ENCODE measurements at regions not wholly inside any gene's neighbourhood (a gene's known extent, or its start where the extent isn't known, plus 50 kb on each side); places are given as distances from the start of the nearest gene placed in this dataset.

DNA sequence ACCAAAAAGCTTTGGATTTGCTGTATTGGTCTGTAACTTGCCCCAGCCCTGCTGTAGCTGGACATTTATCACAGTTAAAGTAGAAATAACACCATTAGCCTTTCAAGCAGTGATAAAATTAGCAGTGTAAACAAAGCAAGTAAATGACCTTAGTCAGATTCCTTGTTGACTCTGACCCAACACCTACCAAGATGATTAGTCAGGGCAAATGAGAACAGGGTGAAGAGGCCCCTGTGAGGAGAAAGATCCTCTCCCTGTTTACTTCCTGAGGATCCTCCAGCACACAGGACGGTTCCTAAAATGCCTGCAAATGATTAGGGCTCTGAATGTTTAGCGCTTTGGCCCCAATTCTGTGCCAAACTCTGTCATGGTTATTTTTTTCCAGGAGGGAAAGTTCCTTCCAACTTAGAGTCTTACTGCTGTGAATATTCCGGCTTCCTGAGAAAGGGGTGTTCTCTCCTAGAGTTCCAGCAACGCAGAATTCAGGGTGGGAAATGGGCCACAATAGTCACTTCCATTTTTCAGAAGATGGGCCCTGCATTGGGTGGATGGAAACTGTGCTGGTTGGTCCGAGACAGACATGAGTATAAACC lies 259.0 kb upstream of the MYOCD start:
- no peak overlapping the region for H3K4me2 ChIP-seq (ENCODE audit: insufficient read depth, insufficient read length, low read length)
- no peaks in the 10 kb centered on the region for H3K4me1 ChIP-seq (ENCODE audit: insufficient read depth, low read length)
- H3K14ac ChIP-seq (ENCODE audit: insufficient read depth, low read length): no peak overlapping the region
- no peak overlapping the region for H2BK12ac ChIP-seq (ENCODE audit: insufficient read length, low read depth, low read length)
- no peak for DNase-seq
- H3K23ac ChIP-seq (ENCODE audit: insufficient read length, low read depth, low read length): no peak overlapping the region
- Mint-ChIP-seq H3K36me3 (ENCODE audit: insufficient read depth in 1 of 3, low read depth in 3 of 3) (no peaks in the 10 kb centered on the region), H3K4me1 (no peaks in the 10 kb centered on the region), H3K27ac (no peak overlapping the region), H3K27me3 (ENCODE audit: low read depth) (no peaks in the 10 kb centered on the region), H3K9me3 (no peaks in the 10 kb centered on the region; a peak in 1 of 5 replicates), H3K4me3 (no peak overlapping the region)
- H2BK20ac ChIP-seq (ENCODE audit: low read depth, low read length, poor library complexity, severe bottlenecking): no peak overlapping the region
- no peaks in the 10 kb centered on the region for H4K20me1 ChIP-seq (ENCODE audit: control insufficient read depth, insufficient read depth, insufficient read length)
- no peak overlapping the region for H4K8ac ChIP-seq (replicated peaks; ENCODE audit: insufficient read length, low read depth, low read length)
- no peak overlapping the region for H3K18ac ChIP-seq (ENCODE audit: insufficient read length, low read depth, low read length)
- no peak overlapping the region for H3K4ac ChIP-seq (ENCODE audit: low read depth, low read length)
- H3K79me1 ChIP-seq (ENCODE audit: insufficient read depth, low read depth, low read length, poor library complexity, severe bottlenecking): no peaks in the 10 kb centered on the region
- H3T11ph ChIP-seq (ENCODE audit: low read length): no peak overlapping the region
- no peaks in the 10 kb centered on the region for H3K9me3 ChIP-seq (ENCODE audit: control insufficient read depth, low read depth, low read length)
- no peak overlapping the region for H2AFZ ChIP-seq (ENCODE audit: low read length)
- TF ChIP-seq, protein P1, sequence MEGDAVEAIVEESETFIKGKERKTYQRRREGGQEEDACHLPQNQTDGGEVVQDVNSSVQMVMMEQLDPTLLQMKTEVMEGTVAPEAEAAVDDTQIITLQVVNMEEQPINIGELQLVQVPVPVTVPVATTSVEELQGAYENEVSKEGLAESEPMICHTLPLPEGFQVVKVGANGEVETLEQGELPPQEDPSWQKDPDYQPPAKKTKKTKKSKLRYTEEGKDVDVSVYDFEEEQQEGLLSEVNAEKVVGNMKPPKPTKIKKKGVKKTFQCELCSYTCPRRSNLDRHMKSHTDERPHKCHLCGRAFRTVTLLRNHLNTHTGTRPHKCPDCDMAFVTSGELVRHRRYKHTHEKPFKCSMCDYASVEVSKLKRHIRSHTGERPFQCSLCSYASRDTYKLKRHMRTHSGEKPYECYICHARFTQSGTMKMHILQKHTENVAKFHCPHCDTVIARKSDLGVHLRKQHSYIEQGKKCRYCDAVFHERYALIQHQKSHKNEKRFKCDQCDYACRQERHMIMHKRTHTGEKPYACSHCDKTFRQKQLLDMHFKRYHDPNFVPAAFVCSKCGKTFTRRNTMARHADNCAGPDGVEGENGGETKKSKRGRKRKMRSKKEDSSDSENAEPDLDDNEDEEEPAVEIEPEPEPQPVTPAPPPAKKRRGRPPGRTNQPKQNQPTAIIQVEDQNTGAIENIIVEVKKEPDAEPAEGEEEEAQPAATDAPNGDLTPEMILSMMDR (conservative IDR thresholded peaks at IDR 0.05): no peak
- no peaks in the 10 kb centered on the region for H3K79me2 ChIP-seq (ENCODE audit: insufficient read depth, low read length)
- H2BK120ac ChIP-seq (ENCODE audit: low read depth, low read length, poor library complexity, severe bottlenecking): no peak overlapping the region
- no peak overlapping the region for H3K56ac ChIP-seq (ENCODE audit: insufficient read length, low read depth, low read length)
- H4K91ac ChIP-seq (ENCODE audit: insufficient read length, low read depth, low read length): no peak overlapping the region
- no peak overlapping the region for H2BK15ac ChIP-seq (ENCODE audit: low read depth, low read length)
- no peaks in the 10 kb centered on the region for H3K27me3 ChIP-seq (ENCODE audit: insufficient read depth, low read length)
- no peak overlapping the region for H2BK5ac ChIP-seq (ENCODE audit: insufficient read length, low read length)
- no peak overlapping the region for H3K9ac ChIP-seq (ENCODE audit: extremely low read depth, insufficient read length, low read length)
- WGBS (ENCODE audit: extremely low coverage, insufficient read length, low lambda C conversion rate): no CpG with 5 or more reads among the region's 5 CpGs
- no peak overlapping the region for H2AK5ac ChIP-seq (ENCODE audit: insufficient read length, low read length)
- no peaks in the 10 kb centered on the region for H3K23me2 ChIP-seq (ENCODE audit: insufficient read length, low read depth, low read length, poor library complexity, severe bottlenecking)
- no peak overlapping the region for H3K27ac ChIP-seq (ENCODE audit: insufficient read length, low read depth, low read length)
- H4K5ac ChIP-seq (ENCODE audit: insufficient read length, low read depth, low read length): no peak overlapping the region

Measured in H9 (cell line).